ENCODE measurements at regions not wholly inside any gene's neighbourhood (a gene's known extent, or its start where the extent isn't known, plus 50 kb on each side); places are given as distances from the start of the nearest gene placed in this dataset.
A peak's percentile ranks its signal among the peaks of the same experiment; 100 is the strongest.

GRCh38 chr1:119294199-119294598 is 74.4 kb upstream of the HAO2 start:
- ChIA-PET RAD21 (ENCODE audit: low non-redundant PET in 1 of 2, low total read pairs in 2 of 2, uncharacterized antibody in 2 of 2, unreplicated experiment in 2 of 2) (no interaction called here), CTCF (interaction anchor here (2.7 kb wide), 1 partner anchor 19 kb away, joined by 8 read pairs; no protein-coding TSS in a partner anchor), POLR2A (no interaction called here)
- Histone ChIP-seq H3K9me2 (ENCODE audit: insufficient read depth) (no peaks in the 10 kb centered on the region), H4K20me1 (ENCODE audit: insufficient read depth) (no peaks in the 10 kb centered on the region), H2AFZ (ENCODE audit: low read depth, low read length, poor library complexity, severe bottlenecking) (no peak overlapping the region), H3K9ac (ENCODE audit: low read length) (no peak overlapping the region), H3K27me3 (ENCODE audit: insufficient read depth, low read length) (peaks cover 14% of the 10 kb centered on the region), H3K9me3 (ENCODE audit: control insufficient read depth in 1 of 2, insufficient read depth in 1 of 2, low read depth in 1 of 2, low read length in 2 of 2) (no peaks in the 10 kb centered on the region), H3K27ac (ENCODE audit: low read depth, low read length) (no peak overlapping the region), H3K79me2 (ENCODE audit: insufficient read depth, low read length) (no peaks in the 10 kb centered on the region), H3K36me3 (ENCODE audit: control insufficient read depth in 1 of 2, insufficient read depth in 2 of 2, low read length in 2 of 2) (no peaks in the 10 kb centered on the region), H3K4me3 (replicated peaks in 1 of 2; ENCODE audit: low read depth in 1 of 2, low read length in 2 of 2) (no peak overlapping the region), H3K4me2 (ENCODE audit: low read length) (no peak overlapping the region), H3K4me1 (ENCODE audit: control insufficient read depth in 1 of 2, insufficient read depth in 2 of 2, low read length in 2 of 2) (peaks cover 0 to 9% of the 10 kb centered on the region in 2 experiments; a peak in 1 of 4 replicates)
- ATAC-seq (no peak), DNase-seq (ENCODE audit: low read depth, low spot score) (no peak)
- intact Hi-C loops (cut with micrococcal nuclease) = no loop called here
- TF ChIP-seq ELF1 (IDR thresholded peaks at IDR 0.05; ENCODE audit: borderline replicate concordance, low read depth) = no peak
- TF ChIP-seq ZNF274 (IDR thresholded peaks at IDR 0.05; ENCODE audit: low read depth, low read length) = no peak
- TF ChIP-seq ATF3 (IDR thresholded peaks at IDR 0.05) = no peak
- no peak for TF ChIP-seq CEBPB (IDR thresholded peaks at IDR 0.05; ENCODE audit: low read depth)
- no peak for TF ChIP-seq ZFX (IDR thresholded peaks at IDR 0.05)
- no peak for TF ChIP-seq JUND (IDR thresholded peaks at IDR 0.05)
- TF ChIP-seq, protein P1, sequence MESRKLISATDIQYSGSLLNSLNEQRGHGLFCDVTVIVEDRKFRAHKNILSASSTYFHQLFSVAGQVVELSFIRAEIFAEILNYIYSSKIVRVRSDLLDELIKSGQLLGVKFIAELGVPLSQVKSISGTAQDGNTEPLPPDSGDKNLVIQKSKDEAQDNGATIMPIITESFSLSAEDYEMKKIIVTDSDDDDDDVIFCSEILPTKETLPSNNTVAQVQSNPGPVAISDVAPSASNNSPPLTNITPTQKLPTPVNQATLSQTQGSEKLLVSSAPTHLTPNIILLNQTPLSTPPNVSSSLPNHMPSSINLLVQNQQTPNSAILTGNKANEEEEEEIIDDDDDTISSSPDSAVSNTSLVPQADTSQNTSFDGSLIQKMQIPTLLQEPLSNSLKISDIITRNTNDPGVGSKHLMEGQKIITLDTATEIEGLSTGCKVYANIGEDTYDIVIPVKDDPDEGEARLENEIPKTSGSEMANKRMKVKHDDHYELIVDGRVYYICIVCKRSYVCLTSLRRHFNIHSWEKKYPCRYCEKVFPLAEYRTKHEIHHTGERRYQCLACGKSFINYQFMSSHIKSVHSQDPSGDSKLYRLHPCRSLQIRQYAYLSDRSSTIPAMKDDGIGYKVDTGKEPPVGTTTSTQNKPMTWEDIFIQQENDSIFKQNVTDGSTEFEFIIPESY (IDR thresholded peaks at IDR 0.05; ENCODE audit: extremely low read depth, insufficient replicate concordance, low read length) = no peak
- no TSS peak for BruUV-seq (replicated peaks)

- Histone ChIP-seq H3K4me2 (ENCODE audit: low read length) (no peak overlapping the region), H3K9ac (ENCODE audit: low read length) (no peak overlapping the region), H3K79me2 (ENCODE audit: insufficient read depth, low read length) (no peaks in the 10 kb centered on the region), H3K9me3 (ENCODE audit: control insufficient read depth in 1 of 2, insufficient read depth in 1 of 2, low read depth in 1 of 2, low read length in 2 of 2) (no peaks in the 10 kb centered on the region), H3K4me3 (replicated peaks in 1 of 2; ENCODE audit: low read depth in 1 of 2, low read length in 2 of 2) (no peak overlapping the region), H3K36me3 (ENCODE audit: control insufficient read depth in 1 of 2, insufficient read depth in 2 of 2, low read length in 2 of 2) (no peaks in the 10 kb centered on the region), H4K20me1 (ENCODE audit: insufficient read depth) (no peaks in the 10 kb centered on the region), H3K9me2 (ENCODE audit: insufficient read depth) (no peaks in the 10 kb centered on the region), H3K27ac (ENCODE audit: low read depth, low read length) (no peak overlapping the region), H2AFZ (ENCODE audit: low read depth, low read length, poor library complexity, severe bottlenecking) (no peak overlapping the region), H3K4me1 (ENCODE audit: control insufficient read depth in 1 of 2, insufficient read depth in 2 of 2, low read length in 2 of 2) (peaks cover 0 to 9% of the 10 kb centered on the region in 2 experiments; a peak in 1 of 4 replicates), H3K27me3 (ENCODE audit: insufficient read depth, low read length) (peaks cover 19% of the 10 kb centered on the region)
- POLR2A ChIA-PET = no interaction called here
- intact Hi-C loops (cut with micrococcal nuclease) = no loop called here
- CTCF ChIA-PET = interaction anchor here (2.7 kb wide), 1 partner anchor 20 kb away, joined by 8 read pairs; no protein-coding TSS in a partner anchor
- RAD21 ChIA-PET (ENCODE audit: low non-redundant PET in 1 of 2, low total read pairs in 2 of 2, uncharacterized antibody in 2 of 2, unreplicated experiment in 2 of 2) = no interaction called here
- BruUV-seq (replicated peaks) = no TSS peak
- TF ChIP-seq TCF7L2 (IDR thresholded peaks at IDR 0.05; ENCODE audit: borderline replicate concordance, extremely low read depth, insufficient read depth, insufficient read length) = peak; percentile 88
- TF ChIP-seq, protein P2, sequence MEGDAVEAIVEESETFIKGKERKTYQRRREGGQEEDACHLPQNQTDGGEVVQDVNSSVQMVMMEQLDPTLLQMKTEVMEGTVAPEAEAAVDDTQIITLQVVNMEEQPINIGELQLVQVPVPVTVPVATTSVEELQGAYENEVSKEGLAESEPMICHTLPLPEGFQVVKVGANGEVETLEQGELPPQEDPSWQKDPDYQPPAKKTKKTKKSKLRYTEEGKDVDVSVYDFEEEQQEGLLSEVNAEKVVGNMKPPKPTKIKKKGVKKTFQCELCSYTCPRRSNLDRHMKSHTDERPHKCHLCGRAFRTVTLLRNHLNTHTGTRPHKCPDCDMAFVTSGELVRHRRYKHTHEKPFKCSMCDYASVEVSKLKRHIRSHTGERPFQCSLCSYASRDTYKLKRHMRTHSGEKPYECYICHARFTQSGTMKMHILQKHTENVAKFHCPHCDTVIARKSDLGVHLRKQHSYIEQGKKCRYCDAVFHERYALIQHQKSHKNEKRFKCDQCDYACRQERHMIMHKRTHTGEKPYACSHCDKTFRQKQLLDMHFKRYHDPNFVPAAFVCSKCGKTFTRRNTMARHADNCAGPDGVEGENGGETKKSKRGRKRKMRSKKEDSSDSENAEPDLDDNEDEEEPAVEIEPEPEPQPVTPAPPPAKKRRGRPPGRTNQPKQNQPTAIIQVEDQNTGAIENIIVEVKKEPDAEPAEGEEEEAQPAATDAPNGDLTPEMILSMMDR (IDR thresholded peaks at IDR 0.05 in 2 of 3, conservative IDR thresholded peaks at IDR 0.05 in 1 of 3; ENCODE audit: borderline replicate concordance in 1 of 3, insufficient read depth in 1 of 3, low read depth in 2 of 3, low read length in 2 of 3) = no peak
- DNase-seq (ENCODE audit: low read depth, low spot score) (no peak), ATAC-seq (no peak)
Observed at GRCh38 chr1:119294722-119295121, 73.9 kb upstream of the HAO2 start.

All from HCT116 (cell line).